ENCODE measurements at regions not wholly inside any gene's neighbourhood (a gene's known extent, or its start where the extent isn't known, plus 50 kb on each side); places are given as distances from the start of the nearest gene placed in this dataset.

DNA sequence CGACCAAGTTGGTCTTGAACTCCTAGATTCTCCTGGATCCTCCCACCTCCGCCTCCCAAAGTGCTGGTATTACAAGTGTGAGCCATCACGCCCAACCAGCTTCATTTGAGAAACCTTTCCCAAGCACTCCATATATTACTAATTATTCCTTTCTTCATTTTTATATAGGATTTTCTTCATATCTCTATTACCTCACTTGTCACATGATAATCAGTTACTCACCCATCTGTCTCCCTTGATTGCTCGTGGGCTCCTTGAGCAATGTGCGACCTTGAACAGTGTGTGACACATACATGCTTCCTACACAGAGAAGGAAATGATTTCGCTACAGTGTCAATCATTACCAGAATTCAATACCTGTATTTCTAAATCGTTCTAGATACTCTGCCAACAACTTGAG, 110.7 kb upstream of the C2CD4B start:
- H3K4me3 ChIP-seq: no peak overlapping the region
- H3K27me3 ChIP-seq (ENCODE audit: insufficient read depth, low read depth): peaks cover 4% of the 10 kb centered on the region; the same call in 1 of the 2 replicates
- H3K36me3 ChIP-seq (ENCODE audit: low read depth): no peaks in the 10 kb centered on the region
- H2AFZ ChIP-seq: no peak overlapping the region
- no peaks in the 10 kb centered on the region for H3K9me2 ChIP-seq (ENCODE audit: insufficient read depth)
- H4K20me1 ChIP-seq (ENCODE audit: insufficient read depth): no peaks in the 10 kb centered on the region
- POLR2A ChIA-PET (ENCODE audit: unreplicated experiment): no interaction called here
- no peak overlapping the region for H3K4me2 ChIP-seq
- no peaks in the 10 kb centered on the region for H3F3A ChIP-seq (ENCODE audit: insufficient read depth, low read depth)
- no peaks in the 10 kb centered on the region for H3K79me2 ChIP-seq (ENCODE audit: low read depth)
- no peak overlapping the region for H3K27ac ChIP-seq
- CTCF ChIA-PET: no interaction called here
- TF ChIP-seq, protein P1, sequence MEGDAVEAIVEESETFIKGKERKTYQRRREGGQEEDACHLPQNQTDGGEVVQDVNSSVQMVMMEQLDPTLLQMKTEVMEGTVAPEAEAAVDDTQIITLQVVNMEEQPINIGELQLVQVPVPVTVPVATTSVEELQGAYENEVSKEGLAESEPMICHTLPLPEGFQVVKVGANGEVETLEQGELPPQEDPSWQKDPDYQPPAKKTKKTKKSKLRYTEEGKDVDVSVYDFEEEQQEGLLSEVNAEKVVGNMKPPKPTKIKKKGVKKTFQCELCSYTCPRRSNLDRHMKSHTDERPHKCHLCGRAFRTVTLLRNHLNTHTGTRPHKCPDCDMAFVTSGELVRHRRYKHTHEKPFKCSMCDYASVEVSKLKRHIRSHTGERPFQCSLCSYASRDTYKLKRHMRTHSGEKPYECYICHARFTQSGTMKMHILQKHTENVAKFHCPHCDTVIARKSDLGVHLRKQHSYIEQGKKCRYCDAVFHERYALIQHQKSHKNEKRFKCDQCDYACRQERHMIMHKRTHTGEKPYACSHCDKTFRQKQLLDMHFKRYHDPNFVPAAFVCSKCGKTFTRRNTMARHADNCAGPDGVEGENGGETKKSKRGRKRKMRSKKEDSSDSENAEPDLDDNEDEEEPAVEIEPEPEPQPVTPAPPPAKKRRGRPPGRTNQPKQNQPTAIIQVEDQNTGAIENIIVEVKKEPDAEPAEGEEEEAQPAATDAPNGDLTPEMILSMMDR (conservative IDR thresholded peaks at IDR 0.05): no peak
- TF ChIP-seq EZH2 (IDR thresholded peaks at IDR 0.05; ENCODE audit: low read depth): no peak
- intact Hi-C loops (cut with micrococcal nuclease; ENCODE audit: unreplicated experiment): no loop called here
- no TSS peak for BruUV-seq (replicated peaks)
- no peaks in the 10 kb centered on the region for H3K9me3 ChIP-seq (ENCODE audit: insufficient read depth, low read depth)
- DNase-seq: no peak
- no peaks in the 10 kb centered on the region for H3K4me1 ChIP-seq (replicated peaks; ENCODE audit: insufficient read depth)

DNA sequence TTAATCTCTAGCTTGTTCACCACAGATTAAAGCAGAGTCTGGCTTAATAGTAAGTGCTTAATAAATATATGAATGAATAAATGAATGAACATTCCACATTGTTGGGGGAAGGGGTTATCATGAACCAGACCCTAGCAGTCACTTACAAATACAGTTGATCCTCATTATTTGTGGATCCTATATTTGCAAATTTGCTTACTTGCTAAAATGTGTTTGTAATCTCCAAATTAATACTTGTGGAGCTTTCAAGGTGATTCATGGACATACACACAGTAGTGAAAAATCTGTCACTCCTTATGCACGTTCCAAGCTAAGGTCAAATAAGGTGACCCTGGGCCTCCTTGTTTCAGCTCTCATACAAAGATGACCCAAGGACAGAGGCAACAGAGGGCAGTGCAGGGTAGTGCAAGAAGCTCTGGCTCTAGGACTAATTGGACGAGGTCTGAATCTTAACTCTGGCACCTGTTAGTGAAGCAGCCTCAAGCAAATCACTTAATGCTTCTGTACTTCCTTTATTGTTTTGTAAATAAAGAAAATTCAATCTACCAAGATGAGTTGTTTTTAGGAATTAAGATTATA, 112.8 kb upstream of the C2CD4B start:
- Histone ChIP-seq H3F3A (ENCODE audit: insufficient read depth, low read depth) (no peaks in the 10 kb centered on the region), H3K27ac (no peak overlapping the region), H3K4me1 (replicated peaks; ENCODE audit: insufficient read depth) (no peaks in the 10 kb centered on the region), H2AFZ (no peak overlapping the region), H3K27me3 (ENCODE audit: insufficient read depth, low read depth) (peaks cover 4% of the 10 kb centered on the region; the same call in 1 of the 2 replicates), H3K9me3 (ENCODE audit: insufficient read depth, low read depth) (no peaks in the 10 kb centered on the region), H3K4me2 (no peak overlapping the region), H3K4me3 (no peak overlapping the region), H4K20me1 (ENCODE audit: insufficient read depth) (no peaks in the 10 kb centered on the region), H3K36me3 (ENCODE audit: low read depth) (no peaks in the 10 kb centered on the region), H3K9me2 (ENCODE audit: insufficient read depth) (no peaks in the 10 kb centered on the region; the same call in 1 of the 2 replicates), H3K79me2 (ENCODE audit: low read depth) (no peaks in the 10 kb centered on the region)
- TF ChIP-seq, protein P1 (conservative IDR thresholded peaks at IDR 0.05): no peak
- TF ChIP-seq EZH2 (IDR thresholded peaks at IDR 0.05; ENCODE audit: low read depth): no peak
- no peak for DNase-seq
- intact Hi-C loops (cut with micrococcal nuclease; ENCODE audit: unreplicated experiment): no loop called here
- ChIA-PET CTCF (no interaction called here), POLR2A (ENCODE audit: unreplicated experiment) (no interaction called here)
- BruUV-seq (replicated peaks): no TSS peak

DNA sequence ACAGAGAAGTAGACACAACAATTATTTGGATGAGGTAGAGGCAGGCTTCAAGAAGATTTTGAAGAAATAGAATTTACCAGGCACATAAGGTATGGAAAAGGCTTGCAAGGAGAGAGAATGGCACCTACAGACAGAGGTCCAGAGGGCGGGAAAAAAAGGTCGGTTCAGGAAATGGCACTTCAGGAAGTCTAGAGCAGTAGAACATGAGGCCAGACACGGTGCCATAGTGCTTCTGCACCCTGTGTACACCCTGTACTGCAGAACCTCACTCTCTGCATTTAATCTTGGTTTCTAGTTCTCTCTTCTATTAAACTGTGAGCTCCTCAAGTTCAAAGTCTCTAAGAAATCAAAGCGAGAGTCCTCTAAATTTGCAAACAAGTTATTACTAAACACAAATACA, 113.4 kb upstream of the C2CD4B start:
- POLR2A ChIA-PET (ENCODE audit: unreplicated experiment): no interaction called here
- H2AFZ ChIP-seq: no peak overlapping the region
- H3F3A ChIP-seq (ENCODE audit: insufficient read depth, low read depth): no peaks in the 10 kb centered on the region
- no peaks in the 10 kb centered on the region; the same call in 1 of the 2 replicates for H3K9me2 ChIP-seq (ENCODE audit: insufficient read depth)
- no peak overlapping the region for H3K4me3 ChIP-seq
- no TSS peak for BruUV-seq (replicated peaks)
- H3K27me3 ChIP-seq (ENCODE audit: insufficient read depth, low read depth): peaks cover 4% of the 10 kb centered on the region; the same call in 1 of the 2 replicates
- intact Hi-C loops (cut with micrococcal nuclease; ENCODE audit: unreplicated experiment): no loop called here
- no peaks in the 10 kb centered on the region for H3K79me2 ChIP-seq (ENCODE audit: low read depth)
- no peaks in the 10 kb centered on the region for H3K4me1 ChIP-seq (replicated peaks; ENCODE audit: insufficient read depth)
- no peak overlapping the region for H3K4me2 ChIP-seq
- CTCF ChIA-PET: no interaction called here
- no peaks in the 10 kb centered on the region for H3K9me3 ChIP-seq (ENCODE audit: insufficient read depth, low read depth)
- DNase-seq: no peak
- H3K36me3 ChIP-seq (ENCODE audit: low read depth): no peaks in the 10 kb centered on the region
- H3K27ac ChIP-seq: no peak overlapping the region
- H4K20me1 ChIP-seq (ENCODE audit: insufficient read depth): no peaks in the 10 kb centered on the region
- TF ChIP-seq EZH2 (IDR thresholded peaks at IDR 0.05; ENCODE audit: low read depth): no peak
- TF ChIP-seq, protein P1 (conservative IDR thresholded peaks at IDR 0.05): no peak
